ENCODE measurements at regions not wholly inside any gene's neighbourhood (a gene's known extent, or its start where the extent isn't known, plus 50 kb on each side); places are given as distances from the start of the nearest gene placed in this dataset.

GRCh38 chr2:5766561-5766960 lies 74.4 kb downstream of the SOX11 start:
- no peak overlapping the region for H3K4me3 ChIP-seq (ENCODE audit: control insufficient read depth, low read depth, low read length)
- TF ChIP-seq CTCF (conservative IDR thresholded peaks at IDR 0.05; ENCODE audit: control insufficient read depth, insufficient read depth, low read depth, low read length): no peak
- DNase-seq (ENCODE audit: low read depth): no peak

DNA sequence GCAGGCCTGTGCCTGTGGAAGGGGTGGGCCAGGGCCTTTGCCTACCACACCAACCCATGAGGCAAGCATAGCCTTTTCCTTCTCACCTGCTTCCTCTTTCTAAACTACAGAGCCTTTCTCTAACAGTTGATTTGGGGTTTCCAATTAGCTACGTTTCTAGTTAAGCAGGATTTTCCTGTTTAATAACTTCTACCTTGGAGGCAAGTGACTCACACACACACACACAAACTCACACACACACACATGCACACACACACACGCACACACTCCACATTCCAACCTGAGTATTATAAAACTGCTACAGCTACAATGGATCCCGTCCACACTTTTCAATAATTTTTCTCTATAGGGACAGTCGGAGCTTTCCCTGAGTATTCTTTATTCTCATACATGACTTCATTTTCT lies 84.9 kb downstream of the SOX11 start:
- TF ChIP-seq CTCF (conservative IDR thresholded peaks at IDR 0.05; ENCODE audit: control insufficient read depth, insufficient read depth, low read depth, low read length): no peak
- H3K4me3 ChIP-seq (ENCODE audit: control insufficient read depth, low read depth, low read length): no peak overlapping the region
- DNase-seq (ENCODE audit: low read depth): no peak

DNA sequence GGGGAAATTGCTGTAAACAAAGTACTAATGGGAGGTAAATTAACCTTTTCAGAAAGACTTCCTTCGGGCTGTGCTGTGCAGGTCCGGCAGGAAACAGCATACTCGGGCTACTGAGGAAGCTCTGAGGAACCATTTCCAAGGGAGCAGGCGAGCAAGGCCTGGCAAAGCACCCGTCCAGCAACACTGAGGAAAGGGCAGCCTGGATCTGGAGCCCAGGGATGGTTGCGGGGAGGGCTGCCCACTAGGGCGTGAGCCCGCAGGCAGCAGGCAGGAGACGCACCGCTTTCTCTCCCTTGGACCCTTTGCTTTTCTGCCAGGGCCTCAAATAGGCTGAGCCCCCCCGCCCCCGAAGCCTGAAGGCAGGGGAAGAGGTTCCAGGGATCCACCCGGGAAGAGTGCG lies 89.5 kb downstream of the SOX11 start:
- H3K4me3 ChIP-seq (ENCODE audit: control insufficient read depth, low read depth, low read length): no peak overlapping the region
- DNase-seq (ENCODE audit: low read depth): no peak
- TF ChIP-seq CTCF (conservative IDR thresholded peaks at IDR 0.05; ENCODE audit: control insufficient read depth, insufficient read depth, low read depth, low read length): no peak

DNA sequence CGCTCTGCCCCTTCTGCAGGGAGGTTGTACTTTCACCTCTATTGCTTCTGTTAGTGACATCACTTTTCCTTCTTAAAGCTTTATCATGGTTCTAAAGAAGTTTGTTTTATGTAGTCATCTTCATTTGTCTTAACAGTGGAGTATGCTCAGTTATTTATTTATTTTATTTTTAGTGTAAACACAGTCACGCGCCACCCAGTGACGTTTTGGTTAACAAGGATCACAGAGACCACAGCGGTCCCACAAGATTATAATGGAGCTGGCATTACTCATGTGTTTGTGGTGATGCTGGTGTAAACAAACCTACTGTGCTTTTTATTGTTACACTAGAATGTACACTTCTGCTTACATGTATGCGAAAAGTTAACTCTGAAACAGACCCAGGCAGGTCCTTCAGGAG lies 89.9 kb downstream of the SOX11 start:
- TF ChIP-seq CTCF (conservative IDR thresholded peaks at IDR 0.05; ENCODE audit: control insufficient read depth, insufficient read depth, low read depth, low read length): no peak
- H3K4me3 ChIP-seq (ENCODE audit: control insufficient read depth, low read depth, low read length): no peak overlapping the region

DNA sequence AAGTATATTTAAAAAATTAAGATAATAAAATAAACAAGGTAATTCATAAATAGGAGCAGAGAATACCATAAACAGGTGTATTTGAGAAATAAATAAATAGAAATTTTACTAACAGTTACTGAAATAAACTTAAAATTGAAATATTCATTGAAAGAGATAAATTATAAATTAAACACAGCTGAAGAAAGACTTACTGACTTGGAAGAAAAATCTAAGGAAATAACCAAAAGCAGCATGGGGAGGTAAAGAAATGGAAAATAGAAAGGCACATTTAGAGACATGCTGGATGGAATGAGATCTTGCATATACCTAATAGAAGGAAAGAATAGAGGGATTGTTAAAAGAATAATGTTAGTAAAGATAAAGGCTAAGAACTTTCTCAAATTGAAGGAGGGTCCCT lies 96.3 kb downstream of the SOX11 start:
- no peak for DNase-seq (ENCODE audit: low read depth)
- H3K4me3 ChIP-seq (ENCODE audit: control insufficient read depth, low read depth, low read length): no peak overlapping the region
- no peak for TF ChIP-seq CTCF (conservative IDR thresholded peaks at IDR 0.05; ENCODE audit: control insufficient read depth, insufficient read depth, low read depth, low read length)

More for the DNA sequence above, 89.9 kb downstream of the SOX11 start:
- DNase-seq (ENCODE audit: low read depth): no peak

- no peak for TF ChIP-seq CTCF (conservative IDR thresholded peaks at IDR 0.05; ENCODE audit: control insufficient read depth, insufficient read depth, low read depth, low read length)
- no peak for DNase-seq (ENCODE audit: low read depth)
- no peak overlapping the region for H3K4me3 ChIP-seq (ENCODE audit: control insufficient read depth, low read depth, low read length)
Observed at GRCh38 chr2:5791371-5791770, 99.2 kb downstream of the SOX11 start.

GRCh38 chr2:5794012-5794411 lies 101.8 kb downstream of the SOX11 start:
- no peak for TF ChIP-seq CTCF (conservative IDR thresholded peaks at IDR 0.05; ENCODE audit: control insufficient read depth, insufficient read depth, low read depth, low read length)
- DNase-seq (ENCODE audit: low read depth): no peak
- H3K4me3 ChIP-seq (ENCODE audit: control insufficient read depth, low read depth, low read length): no peak overlapping the region
